Activated CD4-positive, alpha-beta memory T cell treated with anti-CD3 and anti-CD28 coated beads for 36 hours (primary cell): ENCODE measurements at regions not wholly inside any gene's neighbourhood (a gene's known extent, or its start where the extent isn't known, plus 50 kb on each side); places are given as distances from the start of the nearest gene placed in this dataset.

ENCODE experiments used
- CTCF ChIA-PET: fragments of 350-600 bp; sonication (Branson Sonifier 250); formaldehyde crosslinking; loops from one replicate; lab custom pipeline; 2021; ENCODE audit warnings: antibody characterized with exemption, inconsistent platforms; lab: Charles Lee
- POLR2A ChIA-PET: fragments of 350-600 bp; sonication (Branson Sonifier 250); formaldehyde crosslinking; loops from one replicate; lab custom pipeline; 2021; ENCODE audit warnings: antibody characterized with exemption; lab: Charles Lee
- DNase-seq: peaks from one replicate; pipeline ENCODE4 v3.0.0-alpha.2; 2020
- H3K27ac Mint-ChIP-seq: one replicate; pipeline ENCODE4 v1.8.0; 2021; ENCODE audit warnings: mixed read lengths
- H3K27me3 Mint-ChIP-seq: one replicate; pipeline ENCODE4 v1.8.0; 2021; ENCODE audit warnings: mixed read lengths
- H3K36me3 Mint-ChIP-seq: one replicate; pipeline ENCODE4 v1.8.0; 2021; ENCODE audit warnings: mixed read lengths
- H3K4me1 Mint-ChIP-seq: one replicate; pipeline ENCODE4 v1.8.0; 2021; ENCODE audit warnings: low read depth, mixed read lengths
- H3K4me3 Mint-ChIP-seq: one replicate; pipeline ENCODE4 v1.8.0; 2021; ENCODE audit warnings: mild to moderate bottlenecking, mixed read lengths
- H3K9me3 Mint-ChIP-seq: one replicate; pipeline ENCODE4 v1.8.0; 2021; ENCODE audit warnings: mixed read lengths
- intact Hi-C: fragments of 100-400 bp; cut with micrococcal nuclease; formaldehyde crosslinking; loops from one replicate; pipeline ENCODE4 v1.15.1; 2023

GRCh38 chr7:22582863-22583622, 83.1 kb upstream of the STEAP1B start:
- ChIA-PET POLR2A (no interaction called here), CTCF (interaction anchor here (1.9 kb wide), 1 partner anchor 143 kb away, joined by 8 read pairs; the partner anchor contains the start of gene IL6)
- Mint-ChIP-seq H3K4me1 (peaks cover 14% of the 10 kb centered on the region), H3K27ac (no peak overlapping the region), H3K36me3 (no peaks in the 10 kb centered on the region), H3K4me3 (no peak overlapping the region), H3K27me3 (peaks cover 15% of the 10 kb centered on the region), H3K9me3 (no peaks in the 10 kb centered on the region)
- no peak for DNase-seq
- intact Hi-C loops = no loop called here

DNA sequence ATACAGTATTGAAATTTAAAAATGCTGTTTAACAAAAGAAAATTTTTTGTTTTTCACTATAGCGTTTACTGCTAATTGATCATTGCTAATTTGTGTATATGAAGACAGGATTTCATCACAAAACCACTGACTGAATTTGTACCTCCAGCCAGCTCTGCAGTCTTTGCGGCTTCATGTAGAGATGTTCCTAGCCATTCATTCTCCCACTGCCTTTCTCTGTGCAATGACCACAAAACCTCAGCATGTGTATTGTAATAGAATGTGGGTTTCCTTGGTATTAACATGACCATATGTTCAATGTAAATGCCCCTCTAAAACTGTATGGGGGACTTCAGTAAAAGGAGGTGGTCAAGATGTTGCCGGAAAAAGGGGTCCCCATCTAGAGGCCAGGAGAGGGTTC, 81.1 kb upstream of the STEAP1B start:
- intact Hi-C loops = no loop called here
- no peak for DNase-seq
- Mint-ChIP-seq H3K4me3 (no peak overlapping the region), H3K9me3 (no peaks in the 10 kb centered on the region), H3K36me3 (no peaks in the 10 kb centered on the region), H3K4me1 (no peaks in the 10 kb centered on the region), H3K27me3 (peaks cover 20% of the 10 kb centered on the region), H3K27ac (no peak overlapping the region)
- POLR2A ChIA-PET = no interaction called here
- CTCF ChIA-PET = interaction anchor here (1.3 kb wide), 1 partner anchor 21 kb away, joined by 3 read pairs; no protein-coding TSS in a partner anchor

- ChIA-PET POLR2A (no interaction called here), CTCF (interaction anchor here (0.5 kb wide), 1 partner anchor 323 kb away, joined by 3 read pairs; no protein-coding TSS in a partner anchor)
- H3K9me3 Mint-ChIP-seq = no peaks in the 10 kb centered on the region
- peaks cover 23% of the 10 kb centered on the region for H3K27me3 Mint-ChIP-seq
- no peak overlapping the region for H3K4me3 Mint-ChIP-seq
- no peak for DNase-seq
- H3K4me1 Mint-ChIP-seq = no peaks in the 10 kb centered on the region
- H3K27ac Mint-ChIP-seq = no peak overlapping the region
- intact Hi-C loops = no loop called here
- no peaks in the 10 kb centered on the region for H3K36me3 Mint-ChIP-seq
Observed at GRCh38 chr7:22579961-22580360, 80.0 kb upstream of the STEAP1B start.

DNA sequence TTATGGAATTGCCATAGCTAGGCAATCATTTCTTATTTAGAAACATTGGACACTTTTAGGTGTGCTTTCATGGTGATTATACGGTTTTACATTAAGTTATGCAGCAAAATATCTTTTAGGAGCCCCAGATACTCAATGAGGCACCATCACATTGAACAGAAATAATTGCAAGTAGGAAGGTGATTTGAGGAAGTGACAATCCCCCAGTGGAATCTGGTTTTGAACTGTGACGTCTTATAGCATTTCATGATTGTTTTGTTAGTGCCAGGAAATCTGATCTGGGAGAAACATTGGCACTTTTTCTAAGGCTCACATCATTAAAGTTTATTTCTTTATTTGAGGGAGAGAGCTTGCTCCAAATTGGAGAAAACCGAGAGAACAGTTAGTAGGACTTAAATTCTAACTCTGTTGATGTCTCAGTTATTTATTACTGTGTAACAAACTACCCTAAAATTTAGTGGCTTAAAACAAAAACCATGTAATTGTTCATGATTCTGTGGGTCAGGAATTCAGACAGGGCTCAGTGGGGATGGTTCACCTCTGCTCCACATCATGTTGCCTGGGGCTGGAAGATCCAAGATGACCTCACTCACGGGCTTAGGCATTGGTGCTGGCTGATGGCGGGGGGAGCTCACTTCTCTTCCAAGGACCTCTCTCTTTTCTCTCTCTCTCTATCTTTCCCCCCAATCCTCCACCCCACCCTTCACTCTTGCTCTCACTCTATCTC, 78.2 kb upstream of the STEAP1B start:
- Mint-ChIP-seq H3K27ac (no peak overlapping the region), H3K4me1 (no peaks in the 10 kb centered on the region), H3K27me3 (peaks cover 19% of the 10 kb centered on the region), H3K36me3 (no peaks in the 10 kb centered on the region), H3K9me3 (no peaks in the 10 kb centered on the region), H3K4me3 (no peak overlapping the region)
- DNase-seq = no peak
- ChIA-PET POLR2A (no interaction called here), CTCF (no interaction called here)
- intact Hi-C loops = no loop called here

DNA sequence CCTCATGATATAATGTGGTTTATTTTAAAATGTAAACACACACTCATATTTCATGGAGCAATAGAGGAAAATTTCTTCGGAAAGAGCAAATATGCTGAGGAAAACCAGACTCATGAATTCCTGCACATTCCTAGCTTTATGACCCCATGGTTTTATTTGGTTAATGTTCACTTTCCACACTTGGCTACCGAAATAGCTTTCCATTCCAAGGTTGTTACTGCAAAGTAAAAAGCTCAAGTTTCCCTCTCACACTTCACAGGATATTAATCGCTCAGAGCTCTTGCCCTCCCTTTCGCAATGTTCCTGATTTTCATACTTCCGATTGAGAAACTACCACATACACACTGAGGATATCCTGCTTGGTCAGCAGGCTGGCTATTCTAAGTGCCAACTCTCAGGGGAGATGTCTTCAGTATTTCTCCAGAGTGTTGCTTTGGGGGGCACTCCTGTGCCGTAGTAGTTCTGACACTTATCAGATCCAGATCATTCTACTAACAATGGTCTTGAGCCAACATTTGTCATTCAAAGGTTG, 77.5 kb upstream of the STEAP1B start:
- Mint-ChIP-seq H3K27ac (no peak overlapping the region), H3K27me3 (peaks cover 18% of the 10 kb centered on the region), H3K36me3 (no peaks in the 10 kb centered on the region), H3K4me1 (no peaks in the 10 kb centered on the region), H3K9me3 (no peaks in the 10 kb centered on the region), H3K4me3 (no peak overlapping the region)
- POLR2A ChIA-PET = no interaction called here
- no peak for DNase-seq
- intact Hi-C loops = no loop called here
- CTCF ChIA-PET = interaction anchor here (1.0 to 2.0 kb wide), 4 partner anchors 18 to 476 kb away, joined by 3 to 9 read pairs (median 4); no protein-coding TSS in a partner anchor

DNA sequence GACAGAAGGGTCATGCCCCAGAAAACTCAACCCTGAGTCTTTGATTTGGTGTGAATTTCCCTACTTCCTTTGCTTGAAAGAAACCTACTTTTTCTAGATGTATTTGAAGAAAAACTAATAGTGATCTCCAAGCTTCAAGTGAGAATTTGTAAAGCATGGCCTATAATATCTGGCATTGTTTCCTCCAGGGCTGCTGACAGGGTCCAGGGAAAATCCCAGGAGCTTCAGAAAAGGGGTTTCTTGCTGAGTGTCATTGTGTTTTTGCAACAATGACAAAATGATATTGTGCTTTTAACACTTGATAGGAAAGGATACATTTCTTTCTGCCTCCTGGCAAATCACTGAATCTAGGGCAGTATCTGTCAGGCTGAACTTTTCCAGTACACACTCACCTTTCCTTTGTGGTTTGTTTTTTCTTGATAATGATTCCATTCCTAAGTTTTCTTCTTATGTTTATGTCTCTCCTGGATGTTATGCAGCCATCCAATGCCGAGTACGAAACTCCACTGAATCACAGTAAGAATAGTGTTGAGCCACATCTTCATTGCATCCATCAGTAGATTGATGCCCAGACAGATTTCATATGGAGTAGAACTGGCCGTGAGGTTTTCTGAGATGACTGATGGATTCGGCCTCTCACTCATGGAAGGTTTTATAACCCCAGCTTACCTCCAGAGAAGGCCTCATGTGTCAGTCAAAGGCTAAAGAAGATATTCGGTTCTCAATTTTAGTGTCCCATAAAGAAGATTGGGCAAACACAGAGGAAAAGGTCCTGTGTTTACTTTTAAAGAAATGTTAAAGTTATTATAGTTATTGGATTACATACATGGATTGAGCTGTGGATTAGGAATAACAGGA, 76.9 kb upstream of the STEAP1B start:
- no peaks in the 10 kb centered on the region for H3K36me3 Mint-ChIP-seq
- ChIA-PET POLR2A (no interaction called here), CTCF (interaction anchor here (0.6 to 2.0 kb wide), 5 partner anchors 17 to 477 kb away, joined by 3 to 9 read pairs (median 5); no protein-coding TSS in a partner anchor)
- peaks cover 20% of the 10 kb centered on the region for H3K27me3 Mint-ChIP-seq
- H3K4me3 Mint-ChIP-seq = no peak overlapping the region
- DNase-seq = no peak
- no peak overlapping the region for H3K27ac Mint-ChIP-seq
- H3K4me1 Mint-ChIP-seq = no peaks in the 10 kb centered on the region
- no peaks in the 10 kb centered on the region for H3K9me3 Mint-ChIP-seq
- intact Hi-C loops = no loop called here

DNA sequence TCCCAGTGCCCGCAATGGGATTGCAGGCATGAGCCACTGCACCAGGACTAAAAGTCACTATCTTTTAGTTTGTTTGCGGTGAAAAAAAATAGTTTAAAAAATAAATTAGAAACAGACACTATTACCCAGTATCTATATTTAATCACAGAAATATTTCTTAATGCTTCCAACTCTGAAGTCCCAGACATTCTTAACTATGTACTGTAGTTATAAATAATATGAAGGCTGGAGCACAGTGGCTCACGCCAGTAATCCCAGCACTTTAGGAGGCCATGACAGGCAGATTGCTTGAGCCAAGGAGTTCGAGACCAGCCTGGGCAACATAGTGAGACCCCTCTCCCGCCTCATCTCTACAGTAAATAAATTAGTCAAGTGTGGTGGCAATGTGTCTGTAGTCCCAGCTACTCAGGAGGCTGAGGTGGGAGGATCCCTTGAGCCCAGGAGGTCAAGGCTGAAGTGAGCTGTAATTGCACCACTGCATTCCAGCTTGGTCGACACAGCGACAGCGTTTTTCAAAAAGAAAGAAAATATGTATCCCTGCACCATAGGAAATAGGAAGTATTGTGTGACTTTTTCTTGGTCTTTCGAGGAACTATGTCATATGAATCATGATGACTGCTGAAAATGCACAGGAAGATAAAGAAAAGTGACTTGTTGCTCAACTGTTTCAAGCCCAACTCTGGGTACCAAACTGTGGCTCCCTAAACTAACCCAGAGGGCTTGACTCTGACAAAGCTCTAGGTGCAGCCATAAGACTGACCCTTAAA, 74.9 kb upstream of the STEAP1B start:
- Mint-ChIP-seq H3K4me3 (no peak overlapping the region), H3K27ac (no peak overlapping the region), H3K9me3 (no peaks in the 10 kb centered on the region), H3K36me3 (no peaks in the 10 kb centered on the region), H3K27me3 (peaks cover 23% of the 10 kb centered on the region), H3K4me1 (peaks cover 1% of the 10 kb centered on the region)
- intact Hi-C loops = no loop called here
- CTCF ChIA-PET = interaction anchor here (1.1 kb wide), 1 partner anchor 153 kb away, joined by 3 read pairs; no protein-coding TSS in a partner anchor
- POLR2A ChIA-PET = no interaction called here
- no peak for DNase-seq

- ChIA-PET CTCF (interaction anchor here (1.5 kb wide), 1 partner anchor 12 kb away, joined by 4 read pairs; no protein-coding TSS in a partner anchor), POLR2A (no interaction called here)
- H3K27ac Mint-ChIP-seq = no peak overlapping the region
- H3K9me3 Mint-ChIP-seq = no peaks in the 10 kb centered on the region
- intact Hi-C loops = no loop called here
- no peaks in the 10 kb centered on the region for H3K36me3 Mint-ChIP-seq
- H3K4me1 Mint-ChIP-seq = peaks cover 3% of the 10 kb centered on the region
- peaks cover 30% of the 10 kb centered on the region for H3K27me3 Mint-ChIP-seq
- H3K4me3 Mint-ChIP-seq = no peak overlapping the region
- no peak for DNase-seq
Observed at GRCh38 chr7:22572937-22573336, 72.9 kb upstream of the STEAP1B start.

DNA sequence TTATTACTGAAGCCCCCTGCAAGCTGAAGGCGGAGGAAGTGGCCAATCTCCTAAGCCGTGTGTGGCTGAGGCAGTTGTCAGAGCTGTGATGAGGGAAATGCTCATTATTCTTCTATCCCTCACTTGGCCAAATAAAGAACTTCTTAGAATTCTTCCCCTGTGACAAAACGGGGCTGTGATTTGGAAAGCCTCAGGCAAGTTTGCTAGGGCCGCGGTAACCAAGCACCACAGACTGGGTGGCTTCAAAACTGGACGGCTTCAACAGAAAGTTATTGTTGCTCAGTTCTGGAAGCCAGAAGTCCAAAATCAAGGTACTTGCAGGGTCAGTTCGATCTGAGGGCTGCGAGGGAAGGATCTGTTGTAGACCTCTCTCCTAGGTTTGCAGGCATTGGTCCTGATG, 72.3 kb upstream of the STEAP1B start:
- peaks cover 3% of the 10 kb centered on the region for H3K4me1 Mint-ChIP-seq
- no peaks in the 10 kb centered on the region for H3K9me3 Mint-ChIP-seq
- no peak for DNase-seq
- H3K4me3 Mint-ChIP-seq = no peak overlapping the region
- intact Hi-C loops = no loop called here
- no peaks in the 10 kb centered on the region for H3K36me3 Mint-ChIP-seq
- CTCF ChIA-PET = no interaction called here
- no peak overlapping the region for H3K27ac Mint-ChIP-seq
- peaks cover 31% of the 10 kb centered on the region for H3K27me3 Mint-ChIP-seq
- POLR2A ChIA-PET = no interaction called here

GRCh38 chr7:22571766-22572165, 71.8 kb upstream of the STEAP1B start:
- DNase-seq = no peak
- Mint-ChIP-seq H3K4me3 (no peak overlapping the region), H3K9me3 (no peaks in the 10 kb centered on the region), H3K4me1 (peaks cover 3% of the 10 kb centered on the region), H3K27ac (no peak overlapping the region), H3K36me3 (no peaks in the 10 kb centered on the region), H3K27me3 (peaks cover 35% of the 10 kb centered on the region)
- ChIA-PET POLR2A (no interaction called here), CTCF (no interaction called here)
- intact Hi-C loops = no loop called here
